HFFc6 (cell line): ENCODE measurements at regions not wholly inside any gene's neighbourhood (a gene's known extent, or its start where the extent isn't known, plus 50 kb on each side); places are given as distances from the start of the nearest gene placed in this dataset.

Experiments used
- DNase-seq: peaks from one replicate; pipeline ENCODE4 v3.0.0-alpha.2; 2018
- H3K27ac Mint-ChIP-seq: 2 replicates; pipeline ENCODE4 v1.8.0; 2020; ENCODE audit warnings: mild to moderate bottlenecking, mixed read lengths
- H3K27me3 Mint-ChIP-seq: 2 replicates; pipeline ENCODE4 v1.8.0; 2021; ENCODE audit warnings: mild to moderate bottlenecking, moderate library complexity, mixed read lengths; ENCODE audit not compliant: insufficient read depth
- H3K36me3 Mint-ChIP-seq: 2 replicates; pipeline ENCODE4 v1.8.0; 2021; ENCODE audit warnings: low read depth, mixed read lengths
- H3K4me1 Mint-ChIP-seq: 2 replicates; pipeline ENCODE4 v1.8.0; 2020; ENCODE audit warnings: low read depth, mixed read lengths
- H3K4me3 Mint-ChIP-seq: 2 replicates; pipeline ENCODE4 v1.8.0; 2020; ENCODE audit warnings: mild to moderate bottlenecking, moderate library complexity, mixed read lengths
- H3K9me3 Mint-ChIP-seq: 2 replicates; pipeline ENCODE4 v1.8.0; 2020; ENCODE audit warnings: mild to moderate bottlenecking, mixed read lengths
- CTCF ChIP-seq: fragments of 200-600 bp; sonication (generic); IDR thresholded peaks from 2 replicates; pipeline ENCODE4 v1.5.0; 2021; ENCODE audit warnings: antibody characterized with exemption, mild to moderate bottlenecking

- H3K4me3 Mint-ChIP-seq, result peak overlapping the region; percentile 57; the same call in 1 of the 2 replicates
- H3K27ac Mint-ChIP-seq, result peak overlapping the region; percentile 13; the same call in 1 of the 2 replicates
- H3K9me3 Mint-ChIP-seq, result no peaks in the 10 kb centered on the region
- peaks cover 24% of the 10 kb centered on the region for H3K4me1 Mint-ChIP-seq
- H3K36me3 Mint-ChIP-seq, result no peaks in the 10 kb centered on the region
- no peak for DNase-seq
- TF ChIP-seq CTCF, result no peak
- H3K27me3 Mint-ChIP-seq, result no peaks in the 10 kb centered on the region
Measured at GRCh38 chr3:162366166-162366766, 869.7 kb downstream of the OTOL1 start.

GRCh38 chr3:162367429-162368260 is 871.0 kb downstream of the OTOL1 start:
- no peak overlapping the region for H3K27ac Mint-ChIP-seq
- H3K4me1 Mint-ChIP-seq, result peaks cover 24% of the 10 kb centered on the region
- H3K4me3 Mint-ChIP-seq, result no peak overlapping the region
- H3K27me3 Mint-ChIP-seq, result no peaks in the 10 kb centered on the region
- no peaks in the 10 kb centered on the region for H3K9me3 Mint-ChIP-seq
- no peak for TF ChIP-seq CTCF
- H3K36me3 Mint-ChIP-seq, result no peaks in the 10 kb centered on the region
- no peak for DNase-seq

- H3K36me3 Mint-ChIP-seq, result no peaks in the 10 kb centered on the region
- peaks cover 24% of the 10 kb centered on the region for H3K4me1 Mint-ChIP-seq
- no peak for TF ChIP-seq CTCF
- H3K4me3 Mint-ChIP-seq, result no peak overlapping the region
- no peak overlapping the region for H3K27ac Mint-ChIP-seq
- H3K9me3 Mint-ChIP-seq, result no peaks in the 10 kb centered on the region
- DNase-seq, result no peak
- no peaks in the 10 kb centered on the region for H3K27me3 Mint-ChIP-seq
Measured at GRCh38 chr3:162368417-162368816, 871.8 kb downstream of the OTOL1 start.

- no peaks in the 10 kb centered on the region for H3K27me3 Mint-ChIP-seq
- no peaks in the 10 kb centered on the region for H3K36me3 Mint-ChIP-seq
- no peak overlapping the region for H3K4me3 Mint-ChIP-seq
- no peak for TF ChIP-seq CTCF
- H3K27ac Mint-ChIP-seq, result no peak overlapping the region
- peaks cover 24% of the 10 kb centered on the region for H3K4me1 Mint-ChIP-seq
- no peaks in the 10 kb centered on the region for H3K9me3 Mint-ChIP-seq
- DNase-seq, result no peak
Measured at GRCh38 chr3:162369306-162369705, 872.7 kb downstream of the OTOL1 start.

- Mint-ChIP-seq H3K36me3 (no peaks in the 10 kb centered on the region), H3K27ac (no peak overlapping the region), H3K9me3 (no peaks in the 10 kb centered on the region), H3K27me3 (no peaks in the 10 kb centered on the region), H3K4me1 (peaks cover 23% of the 10 kb centered on the region), H3K4me3 (no peak overlapping the region)
- no peak for DNase-seq
- TF ChIP-seq CTCF, result no peak
Measured at GRCh38 chr3:162370141-162370540, 873.5 kb downstream of the OTOL1 start.
